Thyroid gland (tissue), 4 donors: ENCODE measurements at regions not wholly inside any gene's neighbourhood (a gene's known extent, or its start where the extent isn't known, plus 50 kb on each side); places are given as distances from the start of the nearest gene placed in this dataset.
"Not testable (repeated sequence)": the region's sequence is repeated elsewhere in the genome, so short reads cannot be mapped to it uniquely, and the experiment has no call there.

ENCODE experiments used
- DNase-seq, 2 donors: peaks; one replicate each; pipeline ENCODE4 v3.0.0-alpha.2; 2019
- H3K27ac ChIP-seq, 3 donors: fragments of 200-600 bp; sonication (generic); 1 replicate in 2 of 3; 2 replicates in 1 of 3; pipeline ENCODE4 v1.5.1; 2016 to 2019; ENCODE audit warnings: mild to moderate bottlenecking in 1 of 3, moderate library complexity in 1 of 3
- H3K27me3 ChIP-seq: fragments of 200-600 bp; sonication (generic); one replicate; pipeline ENCODE4 v1.5.1; 2019
- H3K36me3 ChIP-seq, 2 donors: fragments of 200-600 bp; sonication (generic); one replicate each; pipeline ENCODE4 v1.5.1; 2016 to 2019
- H3K4me1 ChIP-seq, 2 donors: fragments of 200-600 bp; sonication (generic); one replicate each; pipeline ENCODE4 v1.5.1; 2017 to 2019
- H3K4me3 ChIP-seq, 3 donors: fragments of 200-600 bp; sonication (generic); replicated peaks in 1 of 3; 1 replicate in 2 of 3; 2 replicates in 1 of 3; pipeline ENCODE4 v1.5.1; 2016; ENCODE audit warnings: mild to moderate bottlenecking in 1 of 3
- H3K9me3 ChIP-seq: fragments of 200-600 bp; sonication (generic); one replicate; pipeline ENCODE4 v1.5.1; 2017
- CTCF ChIP-seq, 6 experiments: fragments of 200-600 bp in 3 of 6; fragments of 450-650 bp in 3 of 6; sonication (generic) in 3 of 6; IDR thresholded peaks; one replicate each; pipeline ENCODE4 v1.5.1; 2016 to 2019; ENCODE audit warnings: antibody characterized with exemption in 6 of 6, mild to moderate bottlenecking in 2 of 6, inconsistent platforms in 1 of 6, moderate library complexity in 1 of 6
- POLR2A ChIP-seq, 2 donors: fragments of 450-650 bp; IDR thresholded peaks; one replicate each; pipeline ENCODE4 v1.6.1; 2017; ENCODE audit warnings: antibody characterized with exemption in 2 of 2, mild to moderate bottlenecking in 2 of 2, moderate library complexity in 1 of 2
- WGBS, 2 donors: methylation state at CpG; one replicate each; pipeline ENCODE4 v1.1.5; 2017; 5-methylcytosine and 5-hydroxymethylcytosine counted together
- intact Hi-C: fragments of 100-400 bp; cut with DNase I; formaldehyde crosslinking; loops from one replicate; pipeline ENCODE4 v1.15.1; 2023

- DNase-seq, result no peak
- 38 to 69% methylated on average over 1 of the region's 1 CpG for WGBS, 2 donors
- Histone ChIP-seq H3K27ac (no peak overlapping the region), H3K4me1 (no peaks in the 10 kb centered on the region), H3K36me3 (no peaks in the 10 kb centered on the region), H3K4me3 (no peak overlapping the region), H3K9me3 (no peaks in the 10 kb centered on the region), H3K27me3 (no peaks in the 10 kb centered on the region)
- TF ChIP-seq CTCF (IDR thresholded peaks at IDR 0.05) (no peak), POLR2A (IDR thresholded peaks at IDR 0.05) (no peak)
- intact Hi-C loops, result no loop called here
These were observed 135.0 kb upstream of the JARID2 start for GRCh38 chr6:15110726-15111354.

GRCh38 chr6:15111576-15111975, 134.3 kb upstream of the JARID2 start:
- H3K36me3 ChIP-seq, H3K27me3 ChIP-seq, H3K4me1 ChIP-seq, DNase-seq, H3K27ac ChIP-seq, intact Hi-C loops, H3K9me3 ChIP-seq, H3K4me3 ChIP-seq: not testable (repeated sequence)
- WGBS, 2 donors, result 89 to 94% methylated on average over 1 of the region's 1 CpG

- DNase-seq, result no peak
- no peak overlapping the region for H3K4me3 ChIP-seq
- H3K4me1 ChIP-seq, result no peaks in the 10 kb centered on the region
- WGBS, 2 donors, result 90% methylated on average over 1 of the region's 1 CpG
- no peaks in the 10 kb centered on the region for H3K27me3 ChIP-seq
- intact Hi-C loops, result no loop called here
- H3K36me3 ChIP-seq, result no peaks in the 10 kb centered on the region
- TF ChIP-seq CTCF (IDR thresholded peaks at IDR 0.05) (no peak), POLR2A (IDR thresholded peaks at IDR 0.05) (no peak)
- H3K27ac ChIP-seq, result no peak overlapping the region
- H3K9me3 ChIP-seq, result no peaks in the 10 kb centered on the region
These were observed 132.3 kb upstream of the JARID2 start for GRCh38 chr6:15113587-15113986.

GRCh38 chr6:15114061-15114460, 131.8 kb upstream of the JARID2 start:
- no peak overlapping the region for H3K27ac ChIP-seq
- 82 to 83% methylated on average over 4 of the region's 4 CpGs for WGBS, 2 donors
- TF ChIP-seq POLR2A (IDR thresholded peaks at IDR 0.05) (no peak), CTCF (IDR thresholded peaks at IDR 0.05) (no peak)
- intact Hi-C loops, result no loop called here
- H3K27me3 ChIP-seq, result no peaks in the 10 kb centered on the region
- DNase-seq, result no peak
- H3K36me3 ChIP-seq, result no peaks in the 10 kb centered on the region
- no peaks in the 10 kb centered on the region for H3K4me1 ChIP-seq
- H3K4me3 ChIP-seq, result no peak overlapping the region
- no peaks in the 10 kb centered on the region for H3K9me3 ChIP-seq

- TF ChIP-seq CTCF (IDR thresholded peaks at IDR 0.05) (no peak), POLR2A (IDR thresholded peaks at IDR 0.05) (no peak)
- WGBS, 2 donors, result 78 to 89% methylated on average over 8 of the region's 8 CpGs
- no peaks in the 10 kb centered on the region for H3K9me3 ChIP-seq
These were observed 129.0 kb upstream of the JARID2 start for GRCh38 chr6:15116889-15117288.

GRCh38 chr6:15121443-15121842, 124.4 kb upstream of the JARID2 start:
- 97 to 100% methylated on average over 1 of the region's 1 CpG for WGBS, 2 donors
- intact Hi-C loops, result no loop called here
- no peak overlapping the region for H3K27ac ChIP-seq
- H3K9me3 ChIP-seq, result no peaks in the 10 kb centered on the region
- no peaks in the 10 kb centered on the region for H3K4me1 ChIP-seq
- TF ChIP-seq CTCF (IDR thresholded peaks at IDR 0.05) (no peak), POLR2A (IDR thresholded peaks at IDR 0.05) (no peak)
- no peaks in the 10 kb centered on the region for H3K27me3 ChIP-seq
- no peak overlapping the region for H3K4me3 ChIP-seq
- no peak for DNase-seq
- H3K36me3 ChIP-seq, result no peaks in the 10 kb centered on the region

More at GRCh38 chr6:15116889-15117288, 129.0 kb upstream of the JARID2 start:
- Histone ChIP-seq H3K4me3 (no peak overlapping the region), H3K36me3 (no peaks in the 10 kb centered on the region), H3K27me3 (no peaks in the 10 kb centered on the region), H3K4me1 (no peaks in the 10 kb centered on the region), H3K27ac (no peak overlapping the region)
- no peak for DNase-seq
- intact Hi-C loops, result no loop called here
